GM19452 (cell line): ENCODE measurements at regions not wholly inside any gene's neighbourhood (a gene's known extent, or its start where the extent isn't known, plus 50 kb on each side); places are given as distances from the start of the nearest gene placed in this dataset.

Experiments
- ATAC-seq: cut with Tn5 transposase; IDR thresholded peaks from one replicate; pipeline ENCODE4 v1.9.1; 2021; ENCODE audit not compliant: unreplicated experiment

GRCh38 chr13:65095161-65096082 lies 2134.7 kb downstream of the PCDH9 start:
- ATAC-seq: no peak

DNA sequence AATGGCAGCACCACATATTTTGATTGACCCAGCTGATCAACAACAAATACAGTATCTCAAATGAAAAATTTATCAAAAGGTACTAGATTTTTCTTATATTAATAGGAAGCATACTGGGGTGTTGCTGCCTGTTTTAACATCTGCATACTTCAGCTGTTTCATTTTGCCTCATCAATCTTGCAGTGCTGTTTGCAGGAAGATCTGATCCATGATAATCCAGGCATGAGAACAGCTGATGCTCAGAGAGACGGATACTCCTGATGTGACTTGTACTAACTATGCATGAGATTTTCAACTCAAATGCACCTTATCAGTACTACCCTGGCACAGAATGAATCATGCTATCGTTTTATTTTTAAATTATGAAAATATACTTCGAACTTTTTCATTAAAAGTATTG lies 2136.8 kb downstream of the PCDH9 start:
- no peak for ATAC-seq

- ATAC-seq: no peak
Observed at GRCh38 chr13:65091031-65091430, 2139.1 kb downstream of the PCDH9 start.

DNA sequence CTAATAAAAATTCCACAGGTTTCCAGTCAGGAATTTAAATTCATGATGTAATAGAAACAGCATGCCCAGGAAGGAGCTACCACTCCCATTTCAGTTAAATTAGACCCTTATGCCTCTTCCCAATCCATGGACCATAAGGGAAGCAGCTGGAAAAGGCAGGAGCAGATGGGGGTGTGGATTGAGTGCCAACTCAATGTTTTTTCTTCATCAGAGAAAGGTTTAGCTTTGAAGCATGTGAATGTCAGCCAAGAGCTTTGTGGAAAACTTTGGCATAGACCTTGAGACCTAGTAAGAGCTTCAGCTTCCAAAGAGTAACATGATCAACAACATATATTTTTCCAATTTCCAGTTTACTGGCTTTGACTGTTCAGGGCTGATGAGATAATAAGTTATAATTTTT lies 2139.9 kb downstream of the PCDH9 start:
- ATAC-seq: no peak

- no peak for ATAC-seq
Observed at GRCh38 chr13:65088906-65089305, 2141.2 kb downstream of the PCDH9 start.

GRCh38 chr13:65085977-65086376 lies 2144.2 kb downstream of the PCDH9 start:
- ATAC-seq: no peak

- no peak for ATAC-seq
Observed at GRCh38 chr13:65074248-65074647, 2155.9 kb downstream of the PCDH9 start.

GRCh38 chr13:65064967-65065366 lies 2165.2 kb downstream of the PCDH9 start:
- no peak for ATAC-seq

DNA sequence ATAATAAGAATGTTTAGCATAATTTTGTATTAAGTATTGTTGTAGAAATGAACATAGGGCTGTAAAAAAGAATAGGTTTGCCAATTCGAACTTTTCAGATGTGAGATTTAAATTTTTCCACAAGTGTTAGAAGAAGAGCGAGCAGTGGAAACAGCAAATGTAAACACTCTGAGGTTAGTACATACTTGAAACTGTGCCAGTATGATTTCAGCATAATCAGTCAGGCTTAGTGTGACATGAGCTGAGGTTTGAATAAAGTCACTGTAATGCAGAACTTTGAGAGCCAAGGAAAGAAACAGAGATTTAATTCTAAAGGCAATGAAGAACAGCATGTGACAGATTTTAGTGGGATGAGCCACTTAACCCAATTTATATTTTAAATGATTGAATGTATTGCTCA lies 2166.4 kb downstream of the PCDH9 start:
- no peak for ATAC-seq

- ATAC-seq: no peak
Observed at GRCh38 chr13:65057986-65058385, 2172.2 kb downstream of the PCDH9 start.

- no peak for ATAC-seq
Observed at GRCh38 chr13:65054277-65054676, 2175.9 kb downstream of the PCDH9 start.

DNA sequence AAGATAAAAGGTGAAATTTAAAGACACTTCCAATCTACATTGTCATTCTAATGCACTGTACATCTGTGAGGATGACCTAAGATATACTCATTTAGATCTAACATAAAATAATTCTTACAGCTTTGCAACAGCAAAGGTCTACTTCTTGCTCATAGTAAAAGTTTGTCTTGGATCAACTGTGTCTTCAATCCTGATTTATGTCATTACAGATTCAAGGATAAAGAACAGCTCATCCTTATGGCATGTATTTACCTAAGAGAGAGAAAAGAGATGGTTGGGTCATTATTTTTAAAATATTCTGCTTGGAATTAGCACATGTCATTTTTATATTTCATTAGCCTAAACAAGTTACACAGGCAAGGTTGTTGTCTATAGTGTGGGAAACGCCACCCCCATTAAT lies 2193.1 kb downstream of the PCDH9 start:
- ATAC-seq: no peak

- no peak for ATAC-seq
Observed at GRCh38 chr13:65035302-65035701, 2194.8 kb downstream of the PCDH9 start.

- ATAC-seq: no peak
Observed at GRCh38 chr13:65034266-65034665, 2195.9 kb downstream of the PCDH9 start.

- ATAC-seq: no peak
Observed at GRCh38 chr13:65032825-65033224, 2197.3 kb downstream of the PCDH9 start.

DNA sequence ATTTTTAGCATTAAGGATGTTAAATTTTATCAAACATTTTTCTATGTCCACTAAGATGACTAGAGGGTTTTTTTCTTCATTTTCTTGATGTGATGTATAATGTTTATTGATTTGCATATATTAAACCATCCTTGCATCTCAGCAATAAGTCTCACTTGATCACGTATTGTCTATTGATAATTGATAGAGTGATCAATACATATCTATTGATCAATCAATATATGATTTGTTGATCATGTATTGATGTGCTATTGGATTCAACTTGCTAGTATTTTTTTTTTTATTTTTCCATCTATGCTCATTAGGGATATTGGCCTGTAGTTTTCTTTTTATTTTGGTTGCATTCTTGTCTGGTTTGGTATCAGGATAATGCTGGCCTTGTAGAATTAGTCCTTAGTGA lies 2202.0 kb downstream of the PCDH9 start:
- ATAC-seq: no peak

- ATAC-seq: no peak
Observed at GRCh38 chr13:65026505-65026904, 2203.6 kb downstream of the PCDH9 start.

- no peak for ATAC-seq
Observed at GRCh38 chr13:65011378-65011777, 2218.8 kb downstream of the PCDH9 start.

- ATAC-seq: no peak
Observed at GRCh38 chr13:64997438-64997837, 2232.7 kb downstream of the PCDH9 start.

GRCh38 chr13:64993514-64994164 lies 2236.5 kb downstream of the PCDH9 start:
- ATAC-seq: no peak

GRCh38 chr13:64992314-64992713 lies 2237.8 kb downstream of the PCDH9 start:
- no peak for ATAC-seq

GRCh38 chr13:64985075-64985474 lies 2245.1 kb downstream of the PCDH9 start:
- no peak for ATAC-seq
